ENCODE measurements at regions not wholly inside any gene's neighbourhood (a gene's known extent, or its start where the extent isn't known, plus 50 kb on each side); places are given as distances from the start of the nearest gene placed in this dataset.

DNA sequence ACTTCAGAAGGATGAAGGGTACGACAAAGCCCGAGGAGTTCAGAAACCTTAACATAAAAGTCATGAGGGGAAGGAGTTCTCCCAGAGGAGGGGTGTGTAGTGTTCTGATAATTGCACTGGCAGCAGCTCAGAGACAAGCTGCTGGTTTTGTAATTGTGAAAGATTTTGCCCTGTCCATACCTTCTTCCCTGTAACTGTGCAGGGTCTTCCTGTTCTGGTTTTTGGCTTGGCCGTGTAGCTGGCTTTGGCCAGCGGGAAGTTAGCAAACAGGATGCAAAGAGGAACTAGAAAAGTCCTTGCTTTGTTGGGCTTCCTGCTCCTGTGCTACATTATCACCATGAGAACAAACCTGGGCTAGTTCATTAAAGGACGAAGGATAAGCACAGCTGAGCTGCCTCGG lies 160.8 kb downstream of the LPIN1 start:
- Mint-ChIP-seq H3K4me3 (no peak overlapping the region), H3K4me1 (no peaks in the 10 kb centered on the region), H3K27ac (no peak overlapping the region), H3K9me3 (peaks cover 4% of the 10 kb centered on the region), H3K36me3 (no peaks in the 10 kb centered on the region), H3K27me3 (ENCODE audit: insufficient read depth, low read depth) (peaks cover 3% of the 10 kb centered on the region)
- no peak overlapping the region for H2AFZ ChIP-seq (replicated peaks)
- H3K79me2 ChIP-seq (ENCODE audit: low read depth): no peaks in the 10 kb centered on the region
- H3K4me2 ChIP-seq: no peak overlapping the region
- H3K9me3 ChIP-seq (ENCODE audit: low read depth): no peaks in the 10 kb centered on the region
- no peaks in the 10 kb centered on the region for H3F3A ChIP-seq (ENCODE audit: low read depth)
- no peak overlapping the region for H3K9ac ChIP-seq
- H3K27ac ChIP-seq: no peak overlapping the region
- H3K36me3 ChIP-seq: no peaks in the 10 kb centered on the region
- TF ChIP-seq, protein P1, sequence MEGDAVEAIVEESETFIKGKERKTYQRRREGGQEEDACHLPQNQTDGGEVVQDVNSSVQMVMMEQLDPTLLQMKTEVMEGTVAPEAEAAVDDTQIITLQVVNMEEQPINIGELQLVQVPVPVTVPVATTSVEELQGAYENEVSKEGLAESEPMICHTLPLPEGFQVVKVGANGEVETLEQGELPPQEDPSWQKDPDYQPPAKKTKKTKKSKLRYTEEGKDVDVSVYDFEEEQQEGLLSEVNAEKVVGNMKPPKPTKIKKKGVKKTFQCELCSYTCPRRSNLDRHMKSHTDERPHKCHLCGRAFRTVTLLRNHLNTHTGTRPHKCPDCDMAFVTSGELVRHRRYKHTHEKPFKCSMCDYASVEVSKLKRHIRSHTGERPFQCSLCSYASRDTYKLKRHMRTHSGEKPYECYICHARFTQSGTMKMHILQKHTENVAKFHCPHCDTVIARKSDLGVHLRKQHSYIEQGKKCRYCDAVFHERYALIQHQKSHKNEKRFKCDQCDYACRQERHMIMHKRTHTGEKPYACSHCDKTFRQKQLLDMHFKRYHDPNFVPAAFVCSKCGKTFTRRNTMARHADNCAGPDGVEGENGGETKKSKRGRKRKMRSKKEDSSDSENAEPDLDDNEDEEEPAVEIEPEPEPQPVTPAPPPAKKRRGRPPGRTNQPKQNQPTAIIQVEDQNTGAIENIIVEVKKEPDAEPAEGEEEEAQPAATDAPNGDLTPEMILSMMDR (IDR thresholded peaks at IDR 0.05): no peak
- TF ChIP-seq EZH2phosphoT487 (IDR thresholded peaks at IDR 0.05): no peak
- no peak for TF ChIP-seq EZH2 (IDR thresholded peaks at IDR 0.05)
- DNase-seq (ENCODE audit: low spot score): no peak
- no peaks in the 10 kb centered on the region for H4K20me1 ChIP-seq (ENCODE audit: low read depth)
- no peaks in the 10 kb centered on the region for H3K27me3 ChIP-seq
- no peaks in the 10 kb centered on the region for H3K4me1 ChIP-seq
- H3K4me3 ChIP-seq: no peak overlapping the region

DNA sequence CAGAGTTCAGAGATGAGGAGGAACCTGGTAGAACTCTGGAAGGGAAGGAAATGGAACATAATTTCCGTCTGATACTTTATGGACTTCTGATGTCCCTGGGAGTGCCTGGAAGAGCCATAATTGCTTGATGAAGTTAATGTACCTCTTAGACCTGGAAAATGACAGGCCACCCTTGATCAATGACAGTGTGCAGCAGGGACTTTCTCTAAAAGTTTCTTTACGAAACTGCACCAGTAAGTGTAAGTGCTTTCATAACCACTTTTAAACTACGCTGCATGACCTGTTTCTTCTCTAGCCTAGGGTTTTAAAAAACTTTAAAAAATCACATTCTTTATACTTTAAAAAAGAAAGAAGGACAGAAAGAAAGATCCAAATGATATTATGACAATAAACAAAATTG lies 164.5 kb downstream of the LPIN1 start:
- Mint-ChIP-seq H3K27me3 (ENCODE audit: insufficient read depth, low read depth) (peaks cover 5% of the 10 kb centered on the region), H3K27ac (no peak overlapping the region), H3K9me3 (peaks cover 12% of the 10 kb centered on the region), H3K36me3 (no peaks in the 10 kb centered on the region), H3K4me1 (no peaks in the 10 kb centered on the region), H3K4me3 (no peak overlapping the region)
- no peak overlapping the region for H3K4me2 ChIP-seq
- no peak overlapping the region for H2AFZ ChIP-seq (replicated peaks)
- H3K27ac ChIP-seq: no peak overlapping the region
- H3K4me1 ChIP-seq: no peaks in the 10 kb centered on the region
- no peaks in the 10 kb centered on the region for H3K79me2 ChIP-seq (ENCODE audit: low read depth)
- H3F3A ChIP-seq (ENCODE audit: low read depth): no peaks in the 10 kb centered on the region
- H3K27me3 ChIP-seq: no peaks in the 10 kb centered on the region
- DNase-seq (ENCODE audit: low spot score): no peak
- H3K4me3 ChIP-seq: no peak overlapping the region
- no peaks in the 10 kb centered on the region for H3K9me3 ChIP-seq (ENCODE audit: low read depth)
- TF ChIP-seq, protein P1 (IDR thresholded peaks at IDR 0.05): no peak
- TF ChIP-seq EZH2phosphoT487 (IDR thresholded peaks at IDR 0.05) (no peak), EZH2 (IDR thresholded peaks at IDR 0.05) (no peak)
- H3K9ac ChIP-seq: no peak overlapping the region
- H3K36me3 ChIP-seq: no peaks in the 10 kb centered on the region
- H4K20me1 ChIP-seq (ENCODE audit: low read depth): no peaks in the 10 kb centered on the region

DNA sequence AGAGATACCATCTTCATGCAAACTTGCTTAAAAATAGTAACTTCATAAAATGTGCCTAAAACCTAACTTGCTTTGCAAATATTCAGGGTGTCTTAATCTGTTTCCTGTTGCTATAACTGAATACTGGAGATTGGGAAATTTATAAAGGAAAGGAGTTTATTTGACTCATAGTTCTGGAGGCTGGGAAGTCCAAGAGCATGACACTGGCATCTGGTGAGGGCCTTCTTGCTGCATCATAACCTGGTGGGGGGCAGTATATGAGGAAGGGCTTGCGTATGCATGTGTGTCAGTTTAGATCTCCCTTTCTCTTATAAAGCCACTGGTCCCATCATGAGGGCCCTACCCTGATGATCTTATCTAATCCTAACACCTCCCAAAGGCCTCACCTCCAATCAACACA lies 166.5 kb downstream of the LPIN1 start:
- Histone ChIP-seq H3F3A (ENCODE audit: low read depth) (no peaks in the 10 kb centered on the region), H2AFZ (replicated peaks) (no peak overlapping the region), H3K9me3 (ENCODE audit: low read depth) (no peaks in the 10 kb centered on the region), H3K36me3 (no peaks in the 10 kb centered on the region), H3K9ac (no peak overlapping the region), H3K4me2 (no peak overlapping the region), H3K27me3 (no peaks in the 10 kb centered on the region), H3K4me3 (no peak overlapping the region), H3K27ac (no peak overlapping the region), H3K79me2 (ENCODE audit: low read depth) (no peaks in the 10 kb centered on the region), H3K4me1 (no peaks in the 10 kb centered on the region), H4K20me1 (ENCODE audit: low read depth) (no peaks in the 10 kb centered on the region)
- H3K27me3 Mint-ChIP-seq (ENCODE audit: insufficient read depth, low read depth): peaks cover 5% of the 10 kb centered on the region
- no peak overlapping the region for H3K4me3 Mint-ChIP-seq
- no peak for DNase-seq (ENCODE audit: low spot score)
- H3K9me3 Mint-ChIP-seq: peaks cover 12% of the 10 kb centered on the region
- no peak overlapping the region for H3K27ac Mint-ChIP-seq
- no peaks in the 10 kb centered on the region for H3K4me1 Mint-ChIP-seq
- no peaks in the 10 kb centered on the region for H3K36me3 Mint-ChIP-seq
- TF ChIP-seq EZH2phosphoT487 (IDR thresholded peaks at IDR 0.05): no peak
- no peak for TF ChIP-seq EZH2 (IDR thresholded peaks at IDR 0.05)
- TF ChIP-seq, protein P1 (IDR thresholded peaks at IDR 0.05): no peak
